Karpas-422 (cell line): ENCODE measurements at regions not wholly inside any gene's neighbourhood (a gene's known extent, or its start where the extent isn't known, plus 50 kb on each side); places are given as distances from the start of the nearest gene placed in this dataset.

Experiments used
- DNase-seq: peaks from one replicate; pipeline ENCODE4 v3.0.0-alpha.2; 2015
- H2AFZ ChIP-seq: fragments of 200-600 bp; sonication (generic); 2 replicates; pipeline ENCODE4 v1.6.1; 2014; ENCODE audit warnings: antibody characterized with exemption, low read length, mixed read lengths
- H3K27ac ChIP-seq: fragments of 200-600 bp; sonication (generic); 2 replicates; pipeline ENCODE4 v1.5.1; 2014; ENCODE audit warnings: mild to moderate bottlenecking, low read length, moderate library complexity
- H3K27me3 ChIP-seq: fragments of 200-600 bp; sonication (generic); 2 replicates; pipeline ENCODE4 v1.6.1; 2014; ENCODE audit warnings: low read length, mixed read lengths
- H3K36me3 ChIP-seq: fragments of 200-600 bp; sonication (generic); 2 replicates; pipeline ENCODE4 v1.6.1; 2014; ENCODE audit warnings: low read length, mixed read lengths; ENCODE audit not compliant: insufficient read depth
- H3K4me1 ChIP-seq: fragments of 200-600 bp; sonication (generic); 2 replicates; pipeline ENCODE4 v1.6.1; 2014; ENCODE audit warnings: mild to moderate bottlenecking, low read length, mixed read lengths
- H3K4me2 ChIP-seq: fragments of 200-600 bp; sonication (generic); 2 replicates; pipeline ENCODE4 v1.6.1; 2014; ENCODE audit warnings: low read length, low read depth, mild to moderate bottlenecking; ENCODE audit not compliant: poor library complexity, severe bottlenecking
- H3K4me3 ChIP-seq: fragments of 200-600 bp; sonication (generic); 2 replicates; pipeline ENCODE4 v1.5.1; 2014; ENCODE audit warnings: mild to moderate bottlenecking, antibody characterized with exemption, low read length, mixed read lengths
- H3K79me2 ChIP-seq: fragments of 200-600 bp; sonication (generic); 2 replicates; pipeline ENCODE4 v1.6.1; 2014; ENCODE audit warnings: mild to moderate bottlenecking, low read length, mixed read lengths
- H3K9ac ChIP-seq: fragments of 200-600 bp; sonication (generic); 2 replicates; pipeline ENCODE4 v1.6.0; 2014; ENCODE audit warnings: low read length
- H3K9me2 ChIP-seq: fragments of 200-600 bp; sonication (generic), shearing (Covaris generic); replicated peaks from 2 replicates; pipeline ENCODE4 v1.6.0; 2014; ENCODE audit warnings: mild to moderate bottlenecking, low read length, moderate library complexity; ENCODE audit not compliant: insufficient read depth
- H3K9me3 ChIP-seq: fragments of 300-700, 200-600 bp; sonication (generic); 2 replicates; pipeline ENCODE4 v1.6.1; 2014; ENCODE audit warnings: low read length, mixed read lengths
- H4K20me1 ChIP-seq: fragments of 200-600 bp; sonication (generic); 2 replicates; pipeline ENCODE4 v1.6.1; 2014; ENCODE audit warnings: mild to moderate bottlenecking, antibody characterized with exemption, low read length, low read depth; ENCODE audit not compliant: insufficient read depth

GRCh38 chr19:28609944-28610343 is 603.0 kb downstream of the UQCRFS1 start:
- no peak overlapping the region for H3K4me2 ChIP-seq

GRCh38 chr19:28609091-28609755 is 603.7 kb downstream of the UQCRFS1 start:
- Histone ChIP-seq H3K9me3 (peaks cover 9% of the 10 kb centered on the region; the same call in 1 of the 2 replicates), H3K4me1 (no peaks in the 10 kb centered on the region), H3K36me3 (no peaks in the 10 kb centered on the region), H3K4me3 (no peak overlapping the region), H3K27ac (no peak overlapping the region), H3K9me2 (no peaks in the 10 kb centered on the region), H3K9ac (no peak overlapping the region), H2AFZ (no peak overlapping the region), H3K4me2 (no peak overlapping the region), H3K79me2 (no peaks in the 10 kb centered on the region), H4K20me1 (no peaks in the 10 kb centered on the region), H3K27me3 (no peaks in the 10 kb centered on the region)
- DNase-seq = no peak

More at GRCh38 chr19:28609944-28610343, 603.0 kb downstream of the UQCRFS1 start:
- no peak overlapping the region for H3K9ac ChIP-seq
- DNase-seq = no peak
- H2AFZ ChIP-seq = no peak overlapping the region
- H3K4me1 ChIP-seq = no peaks in the 10 kb centered on the region
- peaks cover 14% of the 10 kb centered on the region; the same call in 1 of the 2 replicates for H3K9me3 ChIP-seq
- H3K9me2 ChIP-seq = no peaks in the 10 kb centered on the region
- H3K36me3 ChIP-seq = no peaks in the 10 kb centered on the region
- H3K79me2 ChIP-seq = no peaks in the 10 kb centered on the region
- H4K20me1 ChIP-seq = no peaks in the 10 kb centered on the region
- no peak overlapping the region for H3K27ac ChIP-seq
- H3K27me3 ChIP-seq = no peaks in the 10 kb centered on the region
- no peak overlapping the region for H3K4me3 ChIP-seq

- Histone ChIP-seq H3K9me3 (peaks cover 3% of the 10 kb centered on the region; the same call in 1 of the 2 replicates), H3K9me2 (no peaks in the 10 kb centered on the region), H3K9ac (no peak overlapping the region), H3K4me2 (no peak overlapping the region), H3K79me2 (no peaks in the 10 kb centered on the region), H3K4me1 (no peaks in the 10 kb centered on the region), H3K4me3 (no peak overlapping the region), H3K36me3 (no peaks in the 10 kb centered on the region), H3K27ac (no peak overlapping the region), H2AFZ (no peak overlapping the region), H3K27me3 (no peaks in the 10 kb centered on the region), H4K20me1 (no peaks in the 10 kb centered on the region)
- DNase-seq = no peak
Measured at GRCh38 chr19:28608292-28608691, 604.7 kb downstream of the UQCRFS1 start.

GRCh38 chr19:28607066-28607583 is 605.8 kb downstream of the UQCRFS1 start:
- DNase-seq = no peak
- H3K79me2 ChIP-seq = no peaks in the 10 kb centered on the region
- no peaks in the 10 kb centered on the region for H3K27me3 ChIP-seq
- H2AFZ ChIP-seq = no peak overlapping the region
- H3K9ac ChIP-seq = no peak overlapping the region
- peaks cover 3% of the 10 kb centered on the region; the same call in 1 of the 2 replicates for H3K9me3 ChIP-seq
- H3K4me3 ChIP-seq = no peak overlapping the region
- H3K4me2 ChIP-seq = no peak overlapping the region
- H3K4me1 ChIP-seq = no peaks in the 10 kb centered on the region
- H4K20me1 ChIP-seq = no peaks in the 10 kb centered on the region
- H3K36me3 ChIP-seq = no peaks in the 10 kb centered on the region
- H3K27ac ChIP-seq = no peak overlapping the region
- H3K9me2 ChIP-seq = no peaks in the 10 kb centered on the region

GRCh38 chr19:28606269-28607032 is 606.5 kb downstream of the UQCRFS1 start:
- Histone ChIP-seq H3K4me1 (no peaks in the 10 kb centered on the region), H3K36me3 (no peaks in the 10 kb centered on the region), H3K27ac (no peak overlapping the region), H3K9me2 (no peaks in the 10 kb centered on the region), H3K79me2 (no peaks in the 10 kb centered on the region), H2AFZ (no peak overlapping the region), H3K9ac (no peak overlapping the region), H3K4me3 (no peak overlapping the region), H4K20me1 (no peaks in the 10 kb centered on the region), H3K4me2 (no peak overlapping the region), H3K27me3 (no peaks in the 10 kb centered on the region), H3K9me3 (peaks cover 3% of the 10 kb centered on the region; the same call in 1 of the 2 replicates)
- DNase-seq = no peak

GRCh38 chr19:28605501-28606268 is 607.3 kb downstream of the UQCRFS1 start:
- Histone ChIP-seq H3K4me1 (no peaks in the 10 kb centered on the region), H2AFZ (no peak overlapping the region), H3K36me3 (no peaks in the 10 kb centered on the region), H3K79me2 (no peaks in the 10 kb centered on the region), H3K9me3 (peaks cover 3% of the 10 kb centered on the region; the same call in 1 of the 2 replicates), H3K4me3 (no peak overlapping the region), H3K4me2 (no peak overlapping the region), H3K27ac (no peak overlapping the region), H4K20me1 (no peaks in the 10 kb centered on the region), H3K9me2 (no peaks in the 10 kb centered on the region), H3K9ac (no peak overlapping the region), H3K27me3 (no peaks in the 10 kb centered on the region)
- DNase-seq = no peak

- no peaks in the 10 kb centered on the region for H3K9me2 ChIP-seq
- no peak overlapping the region for H2AFZ ChIP-seq
- H3K27ac ChIP-seq = no peak overlapping the region
- no peak overlapping the region for H3K4me2 ChIP-seq
- H3K79me2 ChIP-seq = no peaks in the 10 kb centered on the region
- no peaks in the 10 kb centered on the region for H4K20me1 ChIP-seq
- H3K9me3 ChIP-seq = peaks cover 3% of the 10 kb centered on the region; the same call in 1 of the 2 replicates
- H3K36me3 ChIP-seq = no peaks in the 10 kb centered on the region
- no peaks in the 10 kb centered on the region for H3K27me3 ChIP-seq
- no peak overlapping the region for H3K9ac ChIP-seq
- H3K4me3 ChIP-seq = no peak overlapping the region
- no peaks in the 10 kb centered on the region for H3K4me1 ChIP-seq
- DNase-seq = no peak
Measured at GRCh38 chr19:28603453-28603852, 609.5 kb downstream of the UQCRFS1 start.
